Activated T-helper 17 cell treated with anti-CD3 and anti-CD28 coated beads, Interleukin-2, amount 50 U/mL, for 72 hours (primary cell): ENCODE measurements at regions not wholly inside any gene's neighbourhood (a gene's known extent, or its start where the extent isn't known, plus 50 kb on each side); places are given as distances from the start of the nearest gene placed in this dataset.

Experiments
- ATAC-seq: fragments of 150-1000 bp; cut with Tn5 transposase; replicated peaks from 2 replicates; pipeline ENCODE4 v1.10.0; 2021; ENCODE audit warnings: mild to moderate bottlenecking, moderate library complexity
- H3K27ac Mint-ChIP-seq: one replicate; pipeline ENCODE4 v1.8.0; 2022; ENCODE audit warnings: mixed read lengths
- H3K27me3 Mint-ChIP-seq: one replicate; pipeline ENCODE4 v1.8.0; 2022; ENCODE audit warnings: mixed read lengths
- H3K36me3 Mint-ChIP-seq: one replicate; pipeline ENCODE4 v1.8.0; 2022; ENCODE audit warnings: low read depth, mild to moderate bottlenecking, mixed read lengths
- H3K4me1 Mint-ChIP-seq: one replicate; pipeline ENCODE4 v1.8.0; 2022; ENCODE audit warnings: mixed read lengths
- H3K4me3 Mint-ChIP-seq: one replicate; pipeline ENCODE4 v1.8.0; 2022; ENCODE audit warnings: mild to moderate bottlenecking, mixed read lengths
- H3K9me3 Mint-ChIP-seq: one replicate; pipeline ENCODE4 v1.8.0; 2022; ENCODE audit warnings: mixed read lengths

- no peak overlapping the region for H3K4me3 Mint-ChIP-seq
- peaks cover 40% of the 10 kb centered on the region for H3K27me3 Mint-ChIP-seq
- peaks cover 10% of the 10 kb centered on the region for H3K9me3 Mint-ChIP-seq
- no peak for ATAC-seq
- H3K4me1 Mint-ChIP-seq: no peaks in the 10 kb centered on the region
- H3K27ac Mint-ChIP-seq: no peak overlapping the region
- no peaks in the 10 kb centered on the region for H3K36me3 Mint-ChIP-seq
Observed at GRCh38 chr12:113581342-113581741, 109.7 kb upstream of the LHX5 start.

GRCh38 chr12:113580437-113580836 is 108.8 kb upstream of the LHX5 start:
- Mint-ChIP-seq H3K4me1 (no peaks in the 10 kb centered on the region), H3K27ac (no peak overlapping the region), H3K27me3 (peaks cover 45% of the 10 kb centered on the region), H3K36me3 (no peaks in the 10 kb centered on the region), H3K4me3 (no peak overlapping the region), H3K9me3 (peaks cover 10% of the 10 kb centered on the region)
- no peak for ATAC-seq

- no peak overlapping the region for H3K4me3 Mint-ChIP-seq
- no peak overlapping the region for H3K27ac Mint-ChIP-seq
- H3K36me3 Mint-ChIP-seq: no peaks in the 10 kb centered on the region
Observed at GRCh38 chr12:113577464-113578129, 105.9 kb upstream of the LHX5 start.

GRCh38 chr12:113575386-113575785 is 103.7 kb upstream of the LHX5 start:
- no peak for ATAC-seq
- Mint-ChIP-seq H3K4me1 (no peaks in the 10 kb centered on the region), H3K4me3 (no peak overlapping the region), H3K27ac (no peak overlapping the region), H3K9me3 (no peaks in the 10 kb centered on the region), H3K27me3 (peaks cover 40% of the 10 kb centered on the region), H3K36me3 (no peaks in the 10 kb centered on the region)

More at GRCh38 chr12:113577464-113578129, 105.9 kb upstream of the LHX5 start:
- no peak for ATAC-seq
- Mint-ChIP-seq H3K27me3 (peaks cover 43% of the 10 kb centered on the region), H3K9me3 (peaks cover 10% of the 10 kb centered on the region), H3K4me1 (no peaks in the 10 kb centered on the region)

GRCh38 chr12:113573148-113573547 is 101.5 kb upstream of the LHX5 start:
- ATAC-seq: no peak
- Mint-ChIP-seq H3K4me1 (no peaks in the 10 kb centered on the region), H3K9me3 (no peaks in the 10 kb centered on the region), H3K27ac (no peak overlapping the region), H3K27me3 (peaks cover 33% of the 10 kb centered on the region), H3K36me3 (no peaks in the 10 kb centered on the region), H3K4me3 (no peak overlapping the region)

- H3K9me3 Mint-ChIP-seq: no peaks in the 10 kb centered on the region
- no peak for ATAC-seq
- H3K4me1 Mint-ChIP-seq: no peaks in the 10 kb centered on the region
- H3K27me3 Mint-ChIP-seq: peaks cover 23% of the 10 kb centered on the region
- H3K4me3 Mint-ChIP-seq: no peak overlapping the region
- no peak overlapping the region for H3K27ac Mint-ChIP-seq
- H3K36me3 Mint-ChIP-seq: no peaks in the 10 kb centered on the region
Observed at GRCh38 chr12:113571713-113572112, 100.0 kb upstream of the LHX5 start.

GRCh38 chr12:113569806-113570205 is 98.1 kb upstream of the LHX5 start:
- H3K9me3 Mint-ChIP-seq: no peaks in the 10 kb centered on the region
- no peak for ATAC-seq
- no peaks in the 10 kb centered on the region for H3K4me1 Mint-ChIP-seq
- no peak overlapping the region for H3K4me3 Mint-ChIP-seq
- peaks cover 23% of the 10 kb centered on the region for H3K27me3 Mint-ChIP-seq
- H3K27ac Mint-ChIP-seq: no peak overlapping the region
- H3K36me3 Mint-ChIP-seq: no peaks in the 10 kb centered on the region

- Mint-ChIP-seq H3K9me3 (peaks cover 3% of the 10 kb centered on the region), H3K4me1 (no peaks in the 10 kb centered on the region), H3K27ac (no peak overlapping the region), H3K27me3 (peaks cover 31% of the 10 kb centered on the region), H3K36me3 (no peaks in the 10 kb centered on the region), H3K4me3 (no peak overlapping the region)
- ATAC-seq: no peak
Observed at GRCh38 chr12:113568021-113568420, 96.3 kb upstream of the LHX5 start.

GRCh38 chr12:113565368-113565767 is 93.7 kb upstream of the LHX5 start:
- no peak for ATAC-seq
- H3K9me3 Mint-ChIP-seq: peaks cover 3% of the 10 kb centered on the region
- H3K4me3 Mint-ChIP-seq: no peak overlapping the region
- no peak overlapping the region for H3K27ac Mint-ChIP-seq
- no peaks in the 10 kb centered on the region for H3K4me1 Mint-ChIP-seq
- peaks cover 29% of the 10 kb centered on the region for H3K27me3 Mint-ChIP-seq
- no peaks in the 10 kb centered on the region for H3K36me3 Mint-ChIP-seq

GRCh38 chr12:113561068-113561780 is 89.6 kb upstream of the LHX5 start:
- ATAC-seq: no peak
- H3K27ac Mint-ChIP-seq: no peak overlapping the region
- H3K9me3 Mint-ChIP-seq: peaks cover 3% of the 10 kb centered on the region
- no peaks in the 10 kb centered on the region for H3K4me1 Mint-ChIP-seq
- peaks cover 36% of the 10 kb centered on the region for H3K27me3 Mint-ChIP-seq
- no peaks in the 10 kb centered on the region for H3K36me3 Mint-ChIP-seq
- no peak overlapping the region for H3K4me3 Mint-ChIP-seq

GRCh38 chr12:113559466-113559865 is 87.8 kb upstream of the LHX5 start:
- no peaks in the 10 kb centered on the region for H3K36me3 Mint-ChIP-seq
- H3K4me1 Mint-ChIP-seq: no peaks in the 10 kb centered on the region
- peaks cover 31% of the 10 kb centered on the region for H3K27me3 Mint-ChIP-seq
- no peak overlapping the region for H3K4me3 Mint-ChIP-seq
- ATAC-seq: no peak
- no peak overlapping the region for H3K27ac Mint-ChIP-seq
- H3K9me3 Mint-ChIP-seq: peaks cover 3% of the 10 kb centered on the region

GRCh38 chr12:113555226-113555625 is 83.6 kb upstream of the LHX5 start:
- ATAC-seq: no peak
- Mint-ChIP-seq H3K4me1 (no peaks in the 10 kb centered on the region), H3K27me3 (peaks cover 23% of the 10 kb centered on the region), H3K36me3 (no peaks in the 10 kb centered on the region), H3K4me3 (no peak overlapping the region), H3K9me3 (no peaks in the 10 kb centered on the region), H3K27ac (no peak overlapping the region)

GRCh38 chr12:113552760-113553159 is 81.1 kb upstream of the LHX5 start:
- Mint-ChIP-seq H3K27ac (no peak overlapping the region), H3K4me3 (no peak overlapping the region), H3K9me3 (peaks cover 4% of the 10 kb centered on the region), H3K27me3 (peaks cover 21% of the 10 kb centered on the region), H3K4me1 (no peaks in the 10 kb centered on the region), H3K36me3 (no peaks in the 10 kb centered on the region)
- ATAC-seq: no peak

GRCh38 chr12:113551563-113551962 is 79.9 kb upstream of the LHX5 start:
- no peak overlapping the region for H3K4me3 Mint-ChIP-seq
- peaks cover 4% of the 10 kb centered on the region for H3K9me3 Mint-ChIP-seq
- H3K4me1 Mint-ChIP-seq: no peaks in the 10 kb centered on the region
- no peak overlapping the region for H3K27ac Mint-ChIP-seq
- H3K27me3 Mint-ChIP-seq: peaks cover 29% of the 10 kb centered on the region
- no peak for ATAC-seq
- H3K36me3 Mint-ChIP-seq: no peaks in the 10 kb centered on the region

GRCh38 chr12:113548467-113548866 is 76.8 kb upstream of the LHX5 start:
- Mint-ChIP-seq H3K27me3 (peaks cover 33% of the 10 kb centered on the region), H3K4me1 (no peaks in the 10 kb centered on the region), H3K9me3 (peaks cover 4% of the 10 kb centered on the region), H3K36me3 (no peaks in the 10 kb centered on the region), H3K4me3 (no peak overlapping the region), H3K27ac (no peak overlapping the region)
- ATAC-seq: no peak
